Activated naive CD8-positive, alpha-beta T cell treated with anti-CD3 and anti-CD28 coated beads, Interleukin-2, amount 10 ng/mL, durations not matched to agents 7 days and 5 days (primary cell): ENCODE measurements at regions not wholly inside any gene's neighbourhood (a gene's known extent, or its start where the extent isn't known, plus 50 kb on each side); places are given as distances from the start of the nearest gene placed in this dataset.

ENCODE experiments used
- ATAC-seq: fragments of 150-1000 bp; cut with Tn5 transposase; one replicate; pipeline ENCODE4 v1.10.0; 2021; ENCODE audit warnings: low read depth, moderate library complexity
- POLR2A ChIA-PET: fragments of 350-600 bp; sonication (Branson Sonifier 250); formaldehyde crosslinking; loops from one replicate; lab custom pipeline; 2021; ENCODE audit warnings: antibody characterized with exemption; lab: Charles Lee
- DNase-seq: peaks from one replicate; pipeline ENCODE4 v3.0.0; 2021
- H3K27ac Mint-ChIP-seq: one replicate; pipeline ENCODE4 v1.8.0; 2022; ENCODE audit warnings: mild to moderate bottlenecking, mixed read lengths
- H3K27me3 Mint-ChIP-seq: one replicate; pipeline ENCODE4 v1.8.0; 2022; ENCODE audit warnings: mild to moderate bottlenecking, moderate library complexity, mixed read lengths
- H3K36me3 Mint-ChIP-seq: one replicate; pipeline ENCODE4 v1.8.0; 2021; ENCODE audit warnings: mild to moderate bottlenecking, mixed read lengths
- H3K4me1 Mint-ChIP-seq: one replicate; pipeline ENCODE4 v1.8.0; 2021; ENCODE audit warnings: mixed read lengths
- H3K4me3 Mint-ChIP-seq: one replicate; pipeline ENCODE4 v1.8.0; 2022; ENCODE audit warnings: mild to moderate bottlenecking, moderate library complexity, mixed read lengths
- H3K9me3 Mint-ChIP-seq: one replicate; pipeline ENCODE4 v1.8.0; 2021; ENCODE audit warnings: mixed read lengths

DNA sequence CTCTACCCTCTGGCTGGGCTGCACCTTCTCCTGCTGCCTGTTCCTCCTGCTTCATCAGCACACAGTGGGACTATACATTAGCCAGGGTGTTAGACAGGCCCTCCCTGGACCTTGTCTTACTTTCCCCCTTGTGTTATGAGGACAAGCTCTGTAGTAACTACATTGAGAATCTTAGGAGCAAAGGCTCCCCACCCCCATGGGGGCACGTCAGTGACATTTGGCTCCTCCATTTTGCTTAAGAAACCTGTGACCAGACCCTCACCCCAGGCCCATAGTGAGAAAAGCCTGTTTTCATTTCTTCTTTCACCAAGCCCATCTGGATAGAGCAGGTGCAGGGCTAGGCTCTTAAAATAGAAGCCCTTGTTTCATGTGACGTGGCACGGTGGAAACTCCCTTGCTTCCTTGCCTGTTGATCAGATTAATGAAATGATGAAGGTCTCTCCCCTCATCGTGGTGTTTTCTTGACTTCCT lies 146.7 kb downstream of the RPIA start:
- no peak for ATAC-seq
- no peaks in the 10 kb centered on the region for H3K36me3 Mint-ChIP-seq
- no peaks in the 10 kb centered on the region for H3K9me3 Mint-ChIP-seq
- no peak overlapping the region for H3K27ac Mint-ChIP-seq
- no peak overlapping the region for H3K4me3 Mint-ChIP-seq
- no peak for DNase-seq
- peaks cover 13% of the 10 kb centered on the region for H3K27me3 Mint-ChIP-seq
- no peaks in the 10 kb centered on the region for H3K4me1 Mint-ChIP-seq
- POLR2A ChIA-PET: no interaction called here

DNA sequence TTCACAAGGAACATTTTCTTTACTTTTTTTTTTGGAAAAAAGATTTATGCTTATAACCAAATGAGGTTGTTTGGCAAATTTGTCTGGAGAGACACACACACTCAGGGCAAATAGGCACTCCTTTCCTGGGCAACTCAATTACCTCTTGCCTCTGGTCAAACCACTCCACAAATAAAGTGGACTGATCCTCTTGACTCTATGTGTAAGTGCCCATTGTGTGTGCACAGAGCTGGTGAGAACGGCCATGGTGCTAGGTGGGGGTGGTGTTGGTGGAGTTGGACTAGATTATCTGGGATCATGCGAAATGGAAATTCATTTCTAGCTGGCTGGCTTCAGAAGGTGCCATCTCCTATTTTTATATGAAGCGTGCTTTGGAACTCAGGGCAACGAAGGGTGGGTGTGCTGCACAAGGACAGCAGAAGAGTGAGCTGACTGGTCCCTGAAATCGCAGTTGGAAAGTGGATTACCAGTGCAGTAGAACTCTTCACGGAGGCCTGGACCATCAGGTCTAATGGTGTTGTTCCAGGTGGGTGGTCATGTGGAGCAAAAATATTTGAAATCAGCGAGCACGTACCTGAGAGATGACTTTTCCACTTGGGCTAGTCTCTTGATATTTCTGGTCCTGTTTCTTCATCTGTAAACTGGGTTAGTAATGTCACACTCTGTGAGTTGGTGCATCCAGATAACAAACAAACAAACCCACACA lies 149.9 kb downstream of the RPIA start:
- POLR2A ChIA-PET: no interaction called here
- Mint-ChIP-seq H3K4me3 (no peak overlapping the region), H3K27ac (no peak overlapping the region), H3K36me3 (no peaks in the 10 kb centered on the region), H3K4me1 (no peaks in the 10 kb centered on the region), H3K9me3 (no peaks in the 10 kb centered on the region), H3K27me3 (peaks cover 12% of the 10 kb centered on the region)
- DNase-seq (no peak), ATAC-seq (no peak)

DNA sequence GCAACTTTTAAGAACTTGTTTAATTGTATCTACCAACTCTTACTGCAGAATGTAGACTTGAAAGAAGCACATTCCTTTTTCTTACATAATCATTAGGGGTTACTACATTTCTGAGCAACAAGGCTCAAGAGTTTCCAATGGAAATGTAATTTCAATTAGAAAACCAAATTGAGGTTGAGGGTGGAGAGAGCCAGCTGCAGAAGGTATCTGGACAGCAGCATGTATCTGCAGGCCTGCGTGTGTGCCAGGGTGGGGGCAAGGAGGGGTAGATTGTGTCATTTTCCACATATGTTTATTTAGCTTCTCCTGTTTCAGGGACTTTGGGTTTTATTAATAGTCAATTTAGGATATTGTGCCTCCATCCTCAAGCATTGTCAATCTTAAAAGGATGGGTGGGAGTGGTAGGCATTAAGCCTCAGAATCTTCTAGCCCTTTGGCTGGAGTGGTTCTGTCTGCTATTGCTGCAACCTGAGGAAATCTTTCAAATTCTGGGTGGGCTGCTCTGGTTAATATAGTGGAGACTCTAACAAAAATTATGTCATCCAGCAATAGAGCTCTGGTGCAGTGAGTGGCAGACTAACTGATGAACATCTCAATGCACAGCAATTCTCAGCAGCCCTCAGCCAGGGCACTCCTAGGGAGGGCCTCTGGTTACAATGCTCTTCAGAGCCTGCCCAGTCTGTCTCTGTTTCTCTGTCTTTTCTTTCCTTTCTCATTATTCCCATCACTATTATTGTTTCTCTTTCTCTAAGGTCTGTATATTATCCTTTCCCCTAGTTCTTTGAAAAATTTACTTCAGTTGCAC lies 151.4 kb downstream of the RPIA start:
- Mint-ChIP-seq H3K9me3 (no peaks in the 10 kb centered on the region), H3K36me3 (no peaks in the 10 kb centered on the region), H3K27me3 (peaks cover 15% of the 10 kb centered on the region), H3K4me3 (no peak overlapping the region), H3K27ac (no peak overlapping the region), H3K4me1 (no peaks in the 10 kb centered on the region)
- POLR2A ChIA-PET: no interaction called here
- DNase-seq (no peak), ATAC-seq (no peak)

DNA sequence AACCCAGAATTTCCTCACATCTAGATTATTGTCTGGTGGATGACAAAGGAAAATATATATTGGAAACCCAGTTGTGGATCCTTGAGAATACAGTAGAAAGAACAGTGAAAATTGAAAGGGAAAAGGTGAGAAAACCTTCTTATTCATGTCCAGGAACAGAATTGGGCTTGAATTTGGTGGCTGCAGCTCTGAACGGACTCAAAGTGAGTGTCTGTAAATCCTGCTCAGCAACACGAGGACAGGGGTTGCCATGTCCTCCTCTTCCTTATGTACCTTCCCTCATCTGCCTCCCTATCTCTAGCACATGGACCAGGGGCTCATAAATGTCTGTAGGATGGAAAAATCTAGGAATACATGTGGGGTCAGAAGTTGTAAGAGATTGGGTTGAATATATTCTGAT lies 152.2 kb downstream of the RPIA start:
- DNase-seq (no peak), ATAC-seq (no peak)
- Mint-ChIP-seq H3K27me3 (peaks cover 14% of the 10 kb centered on the region), H3K27ac (no peak overlapping the region), H3K9me3 (no peaks in the 10 kb centered on the region), H3K36me3 (no peaks in the 10 kb centered on the region), H3K4me3 (no peak overlapping the region), H3K4me1 (no peaks in the 10 kb centered on the region)
- POLR2A ChIA-PET: no interaction called here

DNA sequence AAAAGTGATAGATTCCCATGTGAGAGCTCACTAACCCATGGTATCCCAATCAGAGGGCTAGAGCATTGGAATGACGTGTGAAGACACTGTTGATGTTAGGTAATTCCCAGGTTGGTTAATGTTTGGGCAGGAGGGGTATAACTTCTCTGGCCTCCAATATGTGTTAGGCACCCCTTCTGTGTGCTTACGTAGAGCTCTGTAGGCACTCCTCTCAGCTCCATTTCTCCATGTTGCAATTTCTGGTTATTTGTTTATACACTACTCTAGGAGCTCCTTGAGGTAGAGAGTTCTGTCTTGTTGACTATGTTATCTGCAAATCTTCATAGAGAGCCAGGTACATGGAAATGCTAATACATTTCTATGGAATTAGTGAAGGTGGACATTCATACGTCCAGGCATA lies 153.5 kb downstream of the RPIA start:
- no peaks in the 10 kb centered on the region for H3K9me3 Mint-ChIP-seq
- ATAC-seq (no peak), DNase-seq (no peak)
- no peaks in the 10 kb centered on the region for H3K4me1 Mint-ChIP-seq
- no peaks in the 10 kb centered on the region for H3K36me3 Mint-ChIP-seq
- H3K27me3 Mint-ChIP-seq: peaks cover 13% of the 10 kb centered on the region
- H3K27ac Mint-ChIP-seq: no peak overlapping the region
- POLR2A ChIA-PET: no interaction called here
- H3K4me3 Mint-ChIP-seq: no peak overlapping the region

DNA sequence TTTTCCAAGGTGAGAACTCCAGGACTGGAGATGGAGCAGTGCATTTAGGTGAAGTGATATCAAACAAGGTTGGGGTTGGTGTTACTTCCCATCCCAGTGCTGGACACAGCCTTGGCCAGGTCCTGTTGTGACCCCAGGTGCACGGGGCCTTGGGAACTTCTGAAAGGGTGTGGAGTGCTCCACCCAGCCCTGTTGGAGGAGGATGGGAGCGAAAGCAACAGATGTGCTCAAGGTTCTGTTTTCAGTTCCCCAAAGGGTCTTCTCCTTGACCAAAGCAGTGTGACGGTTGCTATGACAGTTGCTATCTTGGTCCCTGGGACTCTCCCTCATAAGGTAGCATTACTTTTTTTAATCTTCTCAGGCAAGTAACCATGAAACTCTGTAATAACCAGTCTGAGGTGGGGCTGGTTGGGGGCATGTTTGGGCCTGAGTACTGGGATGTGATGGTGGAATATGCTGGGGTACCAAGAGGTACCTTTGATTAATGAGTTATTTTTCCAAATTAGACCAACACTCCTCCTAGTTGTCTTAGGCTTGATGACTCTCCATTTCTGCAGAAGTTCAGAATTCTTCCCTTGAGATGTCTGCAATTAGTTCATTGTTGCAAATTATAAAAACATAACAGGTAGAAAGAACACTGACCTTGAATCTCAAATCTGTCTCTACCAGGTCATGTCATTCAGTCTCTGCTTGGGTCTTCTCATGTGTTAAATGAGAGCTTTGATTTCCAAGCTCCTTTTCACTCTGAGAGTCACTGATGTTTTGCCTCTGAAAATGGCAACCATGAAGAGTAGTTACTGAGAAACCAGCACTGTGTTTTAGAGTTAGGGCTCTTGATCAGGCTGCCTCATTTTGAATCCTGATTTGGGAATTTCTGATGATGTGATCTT lies 154.5 kb downstream of the RPIA start:
- peaks cover 13% of the 10 kb centered on the region for H3K27me3 Mint-ChIP-seq

DNA sequence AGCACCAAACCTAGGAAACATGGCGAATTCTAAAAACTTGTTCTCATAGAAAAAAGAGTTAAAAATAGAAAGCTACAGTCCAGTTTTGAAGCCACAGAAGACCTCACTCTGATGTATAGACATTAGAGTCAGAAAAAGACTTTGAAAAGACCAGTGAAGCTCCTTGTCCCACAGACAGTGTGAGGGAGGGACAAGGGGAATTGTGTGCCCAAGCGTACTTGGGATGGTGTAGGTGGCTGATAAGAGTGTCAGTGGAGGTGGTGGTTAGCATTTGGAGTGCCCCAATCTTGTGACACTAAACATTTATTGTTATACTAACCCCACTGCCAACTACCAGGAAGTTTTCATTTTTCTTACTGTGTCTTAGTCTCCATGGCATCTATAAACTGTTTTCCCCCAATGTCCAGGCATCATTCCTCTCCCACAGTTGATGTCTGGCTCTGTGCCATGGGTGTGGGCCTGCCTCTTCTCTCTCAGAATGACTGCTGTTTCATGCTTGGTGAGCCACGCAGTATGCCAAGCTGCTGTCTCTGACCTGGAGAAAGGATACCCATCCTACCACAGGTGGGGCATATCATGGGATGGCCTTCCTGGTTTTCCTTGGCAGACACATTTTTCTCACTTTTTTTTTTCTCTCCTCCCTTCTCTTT lies 161.4 kb downstream of the RPIA start:
- no peak for ATAC-seq
- H3K27ac Mint-ChIP-seq: no peak overlapping the region

More for the DNA sequence above, 154.5 kb downstream of the RPIA start:
- POLR2A ChIA-PET: no interaction called here
- H3K4me3 Mint-ChIP-seq: no peak overlapping the region
- H3K4me1 Mint-ChIP-seq: no peaks in the 10 kb centered on the region
- no peak for ATAC-seq
- no peak for DNase-seq
- H3K27ac Mint-ChIP-seq: no peak overlapping the region
- H3K36me3 Mint-ChIP-seq: no peaks in the 10 kb centered on the region
- H3K9me3 Mint-ChIP-seq: no peaks in the 10 kb centered on the region

DNA sequence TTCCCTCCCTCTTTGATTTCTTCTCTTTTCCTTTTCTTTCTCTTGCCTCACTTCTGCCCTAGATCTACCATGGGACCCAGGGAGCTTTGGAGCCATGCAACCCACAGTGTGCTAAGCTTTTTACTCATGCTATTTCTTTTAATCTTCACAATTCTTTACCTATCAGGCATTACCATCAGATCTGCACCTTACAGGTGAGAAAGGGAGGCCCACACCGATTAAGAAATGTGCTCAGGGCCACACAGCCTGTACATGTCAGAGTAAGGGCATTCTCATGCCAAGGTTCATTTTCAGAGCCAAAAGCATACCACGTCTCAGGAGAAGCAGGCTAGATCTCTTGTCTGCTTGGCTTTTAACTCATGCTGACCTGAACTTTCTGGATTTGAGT lies 161.9 kb downstream of the RPIA start:
- POLR2A ChIA-PET: no interaction called here

More for the DNA sequence above, 161.4 kb downstream of the RPIA start:
- Mint-ChIP-seq H3K4me3 (no peak overlapping the region), H3K9me3 (no peaks in the 10 kb centered on the region), H3K27me3 (peaks cover 5% of the 10 kb centered on the region), H3K4me1 (peaks cover 5% of the 10 kb centered on the region), H3K36me3 (no peaks in the 10 kb centered on the region)
- DNase-seq: no peak
- POLR2A ChIA-PET: no interaction called here

DNA sequence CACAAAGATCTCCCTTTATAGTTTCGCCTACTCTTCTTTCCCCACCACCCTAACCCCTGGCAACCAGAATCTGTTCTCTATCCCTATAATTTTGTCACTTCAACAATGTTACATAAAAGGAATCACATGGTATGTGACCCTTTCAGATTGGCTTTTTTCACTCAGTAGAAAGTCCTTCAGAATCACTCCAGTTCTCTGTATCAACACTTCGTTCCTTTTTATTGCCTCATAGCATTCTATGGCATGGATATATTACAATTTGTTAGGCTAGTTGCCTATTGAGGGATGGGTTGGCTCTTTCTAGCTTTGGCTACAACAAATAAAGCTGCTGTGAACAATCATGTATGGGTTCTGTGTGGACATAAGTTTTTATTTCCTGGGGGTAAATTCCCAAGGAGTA lies 163.1 kb downstream of the RPIA start:
- Mint-ChIP-seq H3K36me3 (no peaks in the 10 kb centered on the region), H3K27me3 (peaks cover 7% of the 10 kb centered on the region), H3K4me1 (peaks cover 5% of the 10 kb centered on the region), H3K27ac (no peak overlapping the region), H3K4me3 (no peak overlapping the region), H3K9me3 (no peaks in the 10 kb centered on the region)
- DNase-seq: no peak
- ATAC-seq: no peak
- POLR2A ChIA-PET: no interaction called here

More for the DNA sequence above, 161.9 kb downstream of the RPIA start:
- no peak overlapping the region for H3K27ac Mint-ChIP-seq
- H3K9me3 Mint-ChIP-seq: no peaks in the 10 kb centered on the region
- H3K27me3 Mint-ChIP-seq: peaks cover 5% of the 10 kb centered on the region
- H3K36me3 Mint-ChIP-seq: no peaks in the 10 kb centered on the region
- no peak overlapping the region for H3K4me3 Mint-ChIP-seq
- DNase-seq (no peak), ATAC-seq (no peak)
- H3K4me1 Mint-ChIP-seq: peaks cover 5% of the 10 kb centered on the region

DNA sequence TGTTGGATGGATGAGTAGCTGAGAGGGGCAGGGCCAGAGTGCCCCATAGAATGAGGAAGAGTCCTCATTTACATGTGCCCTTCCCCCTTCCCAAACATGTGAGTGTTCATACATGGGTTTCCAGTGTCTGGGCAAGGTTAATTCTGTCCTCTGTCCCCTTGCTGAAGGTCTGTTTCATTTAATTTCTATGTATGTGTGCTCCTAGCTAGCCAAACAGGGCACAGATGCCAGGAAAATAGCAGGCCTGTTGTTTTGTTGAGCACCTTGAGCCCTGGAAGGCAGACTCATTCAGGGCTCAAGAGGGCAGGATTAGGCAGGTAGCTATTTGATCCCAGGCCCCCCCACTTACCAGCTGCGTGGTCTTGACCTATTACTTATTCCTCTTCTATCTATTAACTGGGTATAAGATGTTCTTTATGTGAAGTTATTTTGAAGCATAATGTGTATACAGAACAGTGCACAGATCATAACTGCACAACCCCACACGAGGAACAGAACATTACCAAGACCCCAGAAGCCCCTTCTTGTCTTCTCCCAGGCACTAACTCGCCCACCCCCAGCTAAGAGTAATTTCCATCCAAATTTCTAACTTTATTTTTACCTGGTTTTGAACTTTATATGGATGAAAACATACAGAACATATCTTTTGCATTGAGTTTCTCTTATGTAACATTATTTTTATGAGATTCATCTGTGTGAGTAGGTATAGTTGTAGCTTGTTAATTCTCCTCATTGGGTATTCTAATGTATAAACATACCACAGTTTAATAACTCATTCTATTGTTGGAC lies 164.3 kb downstream of the RPIA start:
- H3K27me3 Mint-ChIP-seq: peaks cover 13% of the 10 kb centered on the region

DNA sequence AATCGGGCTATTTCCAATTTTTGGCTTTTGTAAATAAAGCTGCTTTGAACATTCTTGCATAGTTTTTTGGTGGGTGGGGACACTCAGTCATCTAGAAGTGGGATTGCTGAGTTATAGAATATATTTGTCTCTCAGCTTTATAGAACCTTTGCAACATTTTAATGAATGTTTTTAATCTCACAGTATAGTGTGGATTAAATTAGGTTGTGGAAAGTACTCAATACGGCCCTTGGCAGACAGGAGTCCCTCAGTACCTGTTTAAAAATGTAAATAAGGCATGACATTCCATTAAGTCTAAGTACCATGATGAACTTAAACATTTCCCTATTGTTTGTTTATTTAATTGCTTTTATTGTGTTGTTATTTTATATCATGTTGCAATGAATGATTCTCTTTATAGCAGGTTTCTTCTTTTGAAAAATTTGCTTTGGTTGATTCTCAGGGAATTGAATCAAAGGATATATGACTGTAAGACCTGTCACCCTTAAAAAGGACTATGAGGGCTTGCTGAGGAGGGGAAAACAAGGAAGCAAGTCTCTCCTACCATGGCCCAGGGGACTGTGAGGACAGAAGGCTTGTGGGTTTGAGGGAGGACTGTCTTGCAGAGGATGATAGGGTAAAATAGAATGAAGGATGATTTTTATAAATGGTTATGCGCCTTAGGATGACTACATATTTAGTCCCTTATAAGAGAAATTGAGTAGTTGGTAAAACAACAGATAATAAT lies 165.1 kb downstream of the RPIA start:
- Mint-ChIP-seq H3K9me3 (no peaks in the 10 kb centered on the region), H3K36me3 (no peaks in the 10 kb centered on the region), H3K27me3 (peaks cover 15% of the 10 kb centered on the region), H3K27ac (no peak overlapping the region), H3K4me3 (no peak overlapping the region), H3K4me1 (peaks cover 5% of the 10 kb centered on the region)
- POLR2A ChIA-PET: no interaction called here
- ATAC-seq: no peak
- DNase-seq: no peak

More for the DNA sequence above, 164.3 kb downstream of the RPIA start:
- POLR2A ChIA-PET: no interaction called here
- no peak overlapping the region for H3K4me3 Mint-ChIP-seq
- ATAC-seq (no peak), DNase-seq (no peak)
- no peak overlapping the region for H3K27ac Mint-ChIP-seq
- peaks cover 5% of the 10 kb centered on the region for H3K4me1 Mint-ChIP-seq
- H3K36me3 Mint-ChIP-seq: no peaks in the 10 kb centered on the region
- H3K9me3 Mint-ChIP-seq: no peaks in the 10 kb centered on the region

DNA sequence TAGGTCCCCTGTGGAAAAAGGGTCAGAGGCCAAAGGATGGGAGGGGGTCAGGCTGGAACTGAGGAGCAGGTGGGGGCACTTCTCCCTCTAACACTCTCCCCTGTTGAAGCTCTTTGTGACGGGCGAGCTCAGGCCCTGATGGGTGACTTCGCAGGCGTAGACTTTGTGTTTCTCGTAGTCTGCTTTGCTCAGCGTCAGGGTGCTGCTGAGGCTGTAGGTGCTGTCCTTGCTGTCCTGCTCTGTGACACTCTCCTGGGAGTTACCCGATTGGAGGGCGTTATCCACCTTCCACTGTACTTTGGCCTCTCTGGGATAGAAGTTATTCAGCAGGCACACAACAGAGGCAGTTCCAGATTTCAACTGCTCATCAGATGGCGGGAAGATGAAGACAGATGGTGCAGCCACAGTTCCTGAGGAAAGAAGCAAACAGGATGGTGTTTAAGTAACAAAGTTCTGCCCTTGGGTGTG lies 165.8 kb downstream of the RPIA start:
- no peak overlapping the region for H3K27ac Mint-ChIP-seq
- H3K36me3 Mint-ChIP-seq: no peaks in the 10 kb centered on the region
- H3K4me1 Mint-ChIP-seq: peaks cover 3% of the 10 kb centered on the region
- H3K4me3 Mint-ChIP-seq: no peak overlapping the region
- ATAC-seq (no peak), DNase-seq (no peak)
- H3K27me3 Mint-ChIP-seq: peaks cover 15% of the 10 kb centered on the region
- POLR2A ChIA-PET: no interaction called here
- no peaks in the 10 kb centered on the region for H3K9me3 Mint-ChIP-seq
